ENCODE measurements at regions not wholly inside any gene's neighbourhood (a gene's known extent, or its start where the extent isn't known, plus 50 kb on each side); places are given as distances from the start of the nearest gene placed in this dataset.

- Mint-ChIP-seq H3K27ac (no peak overlapping the region), H3K36me3 (ENCODE audit: low read depth) (no peaks in the 10 kb centered on the region), H3K27me3 (peaks cover 57% of the 10 kb centered on the region), H3K9me3 (no peaks in the 10 kb centered on the region), H3K4me1 (ENCODE audit: low read depth) (no peaks in the 10 kb centered on the region), H3K4me3 (no peak overlapping the region)
- intact Hi-C loops (cut with micrococcal nuclease): no loop called here
Measured at GRCh38 chr5:176727983-176728675, 80.8 kb downstream of the TSPAN17 start.

GRCh38 chr5:176728831-176729251 lies 81.5 kb upstream of the UNC5A start:
- Mint-ChIP-seq H3K4me3 (no peak overlapping the region), H3K27ac (no peak overlapping the region), H3K4me1 (ENCODE audit: low read depth) (no peaks in the 10 kb centered on the region), H3K27me3 (peaks cover 54% of the 10 kb centered on the region), H3K36me3 (ENCODE audit: low read depth) (no peaks in the 10 kb centered on the region), H3K9me3 (no peaks in the 10 kb centered on the region)
- intact Hi-C loops (cut with micrococcal nuclease): no loop called here

- Mint-ChIP-seq H3K27ac (no peak overlapping the region), H3K36me3 (ENCODE audit: low read depth) (no peaks in the 10 kb centered on the region), H3K27me3 (peaks cover 43% of the 10 kb centered on the region), H3K4me1 (ENCODE audit: low read depth) (no peaks in the 10 kb centered on the region), H3K9me3 (no peaks in the 10 kb centered on the region), H3K4me3 (no peak overlapping the region)
- intact Hi-C loops (cut with micrococcal nuclease): no loop called here
Measured at GRCh38 chr5:176730815-176731475, 79.4 kb upstream of the UNC5A start.

GRCh38 chr5:176731506-176732160 lies 78.7 kb upstream of the UNC5A start:
- Mint-ChIP-seq H3K27ac (no peak overlapping the region), H3K4me1 (ENCODE audit: low read depth) (no peaks in the 10 kb centered on the region), H3K4me3 (no peak overlapping the region)

GRCh38 chr5:176732306-176732705 lies 78.1 kb upstream of the UNC5A start:
- Mint-ChIP-seq H3K9me3 (no peaks in the 10 kb centered on the region), H3K27ac (no peak overlapping the region), H3K36me3 (ENCODE audit: low read depth) (no peaks in the 10 kb centered on the region), H3K27me3 (peaks cover 39% of the 10 kb centered on the region), H3K4me1 (ENCODE audit: low read depth) (no peaks in the 10 kb centered on the region), H3K4me3 (no peak overlapping the region)
- intact Hi-C loops (cut with micrococcal nuclease): no loop called here

More at GRCh38 chr5:176731506-176732160, 78.7 kb upstream of the UNC5A start:
- H3K36me3 Mint-ChIP-seq (ENCODE audit: low read depth): no peaks in the 10 kb centered on the region
- no peaks in the 10 kb centered on the region for H3K9me3 Mint-ChIP-seq
- intact Hi-C loops (cut with micrococcal nuclease): no loop called here
- H3K27me3 Mint-ChIP-seq: peaks cover 42% of the 10 kb centered on the region

- intact Hi-C loops (cut with micrococcal nuclease): no loop called here
- Mint-ChIP-seq H3K9me3 (no peaks in the 10 kb centered on the region), H3K4me1 (ENCODE audit: low read depth) (no peaks in the 10 kb centered on the region), H3K27ac (no peak overlapping the region), H3K36me3 (ENCODE audit: low read depth) (no peaks in the 10 kb centered on the region), H3K27me3 (peaks cover 38% of the 10 kb centered on the region), H3K4me3 (no peak overlapping the region)
Measured at GRCh38 chr5:176732736-176733405, 77.5 kb upstream of the UNC5A start.

GRCh38 chr5:176733406-176734262 lies 76.7 kb upstream of the UNC5A start:
- Mint-ChIP-seq H3K36me3 (ENCODE audit: low read depth) (no peaks in the 10 kb centered on the region), H3K9me3 (no peaks in the 10 kb centered on the region), H3K27ac (no peak overlapping the region), H3K4me1 (ENCODE audit: low read depth) (no peaks in the 10 kb centered on the region), H3K4me3 (no peak overlapping the region), H3K27me3 (peaks cover 43% of the 10 kb centered on the region)
- intact Hi-C loops (cut with micrococcal nuclease): no loop called here

- Mint-ChIP-seq H3K4me1 (ENCODE audit: low read depth) (no peaks in the 10 kb centered on the region), H3K36me3 (ENCODE audit: low read depth) (no peaks in the 10 kb centered on the region), H3K4me3 (no peak overlapping the region), H3K9me3 (no peaks in the 10 kb centered on the region), H3K27ac (no peak overlapping the region), H3K27me3 (peaks cover 47% of the 10 kb centered on the region)
- intact Hi-C loops (cut with micrococcal nuclease): no loop called here
Measured at GRCh38 chr5:176734756-176735342, 75.5 kb upstream of the UNC5A start.

GRCh38 chr5:176735383-176736265 lies 74.7 kb upstream of the UNC5A start:
- intact Hi-C loops (cut with micrococcal nuclease): no loop called here
- no peak overlapping the region for H3K4me3 Mint-ChIP-seq
- H3K27ac Mint-ChIP-seq: no peak overlapping the region
- H3K9me3 Mint-ChIP-seq: no peaks in the 10 kb centered on the region
- no peaks in the 10 kb centered on the region for H3K36me3 Mint-ChIP-seq (ENCODE audit: low read depth)
- no peaks in the 10 kb centered on the region for H3K4me1 Mint-ChIP-seq (ENCODE audit: low read depth)
- peaks cover 55% of the 10 kb centered on the region for H3K27me3 Mint-ChIP-seq

- no peaks in the 10 kb centered on the region for H3K4me1 Mint-ChIP-seq (ENCODE audit: low read depth)
- no peaks in the 10 kb centered on the region for H3K9me3 Mint-ChIP-seq
- H3K27ac Mint-ChIP-seq: no peak overlapping the region
- no peak overlapping the region for H3K4me3 Mint-ChIP-seq
- H3K36me3 Mint-ChIP-seq (ENCODE audit: low read depth): no peaks in the 10 kb centered on the region
- H3K27me3 Mint-ChIP-seq: peaks cover 62% of the 10 kb centered on the region
- intact Hi-C loops (cut with micrococcal nuclease): no loop called here
Measured at GRCh38 chr5:176736301-176736930, 73.9 kb upstream of the UNC5A start.

GRCh38 chr5:176736931-176737745 lies 73.2 kb upstream of the UNC5A start:
- intact Hi-C loops (cut with micrococcal nuclease): no loop called here
- Mint-ChIP-seq H3K4me3 (no peak overlapping the region), H3K9me3 (no peaks in the 10 kb centered on the region), H3K27me3 (peaks cover 68% of the 10 kb centered on the region), H3K27ac (no peak overlapping the region), H3K4me1 (ENCODE audit: low read depth) (no peaks in the 10 kb centered on the region), H3K36me3 (ENCODE audit: low read depth) (no peaks in the 10 kb centered on the region)
